ENCODE measurements at regions not wholly inside any gene's neighbourhood (a gene's known extent, or its start where the extent isn't known, plus 50 kb on each side); places are given as distances from the start of the nearest gene placed in this dataset.

DNA sequence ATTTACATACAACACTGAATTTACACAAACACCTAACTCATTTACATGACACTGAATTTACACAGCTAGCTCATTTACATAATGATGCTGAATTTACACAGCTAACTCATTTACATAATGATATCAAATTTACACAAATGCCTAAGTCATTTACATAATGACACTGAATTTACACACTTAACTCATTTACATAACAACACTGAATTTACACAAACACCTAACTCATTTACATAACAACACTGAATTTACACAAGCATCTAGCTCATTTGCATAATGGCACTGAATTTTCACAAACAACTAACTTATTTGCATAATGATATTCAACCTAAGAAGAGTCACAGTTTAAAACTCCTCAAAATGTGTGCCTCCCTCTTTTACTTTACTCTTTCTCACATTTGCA, 511.7 kb downstream of the GALR1 start:
- ATAC-seq: no peak
- TF ChIP-seq RARB (CRISPR knock-in tag; IDR thresholded peaks at IDR 0.05): no peak
- no peak for TF ChIP-seq ZNF565 (CRISPR knock-in tag; conservative IDR thresholded peaks at IDR 0.05; ENCODE audit: low read depth)
- no peak for TF ChIP-seq OSR1 (CRISPR knock-in tag; IDR thresholded peaks at IDR 0.05)
- TF ChIP-seq SNAI2 (CRISPR knock-in tag; IDR thresholded peaks at IDR 0.05): no peak
- TF ChIP-seq ZNF70 (CRISPR knock-in tag; IDR thresholded peaks at IDR 0.05): no peak
- TF ChIP-seq, protein P1, sequence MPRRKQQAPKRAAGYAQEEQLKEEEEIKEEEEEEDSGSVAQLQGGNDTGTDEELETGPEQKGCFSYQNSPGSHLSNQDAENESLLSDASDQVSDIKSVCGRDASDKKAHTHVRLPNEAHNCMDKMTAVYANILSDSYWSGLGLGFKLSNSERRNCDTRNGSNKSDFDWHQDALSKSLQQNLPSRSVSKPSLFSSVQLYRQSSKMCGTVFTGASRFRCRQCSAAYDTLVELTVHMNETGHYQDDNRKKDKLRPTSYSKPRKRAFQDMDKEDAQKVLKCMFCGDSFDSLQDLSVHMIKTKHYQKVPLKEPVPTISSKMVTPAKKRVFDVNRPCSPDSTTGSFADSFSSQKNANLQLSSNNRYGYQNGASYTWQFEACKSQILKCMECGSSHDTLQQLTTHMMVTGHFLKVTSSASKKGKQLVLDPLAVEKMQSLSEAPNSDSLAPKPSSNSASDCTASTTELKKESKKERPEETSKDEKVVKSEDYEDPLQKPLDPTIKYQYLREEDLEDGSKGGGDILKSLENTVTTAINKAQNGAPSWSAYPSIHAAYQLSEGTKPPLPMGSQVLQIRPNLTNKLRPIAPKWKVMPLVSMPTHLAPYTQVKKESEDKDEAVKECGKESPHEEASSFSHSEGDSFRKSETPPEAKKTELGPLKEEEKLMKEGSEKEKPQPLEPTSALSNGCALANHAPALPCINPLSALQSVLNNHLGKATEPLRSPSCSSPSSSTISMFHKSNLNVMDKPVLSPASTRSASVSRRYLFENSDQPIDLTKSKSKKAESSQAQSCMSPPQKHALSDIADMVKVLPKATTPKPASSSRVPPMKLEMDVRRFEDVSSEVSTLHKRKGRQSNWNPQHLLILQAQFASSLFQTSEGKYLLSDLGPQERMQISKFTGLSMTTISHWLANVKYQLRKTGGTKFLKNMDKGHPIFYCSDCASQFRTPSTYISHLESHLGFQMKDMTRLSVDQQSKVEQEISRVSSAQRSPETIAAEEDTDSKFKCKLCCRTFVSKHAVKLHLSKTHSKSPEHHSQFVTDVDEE (CRISPR knock-in tag; IDR thresholded peaks at IDR 0.05): no peak
- no peak for TF ChIP-seq ZNF8 (CRISPR knock-in tag; IDR thresholded peaks at IDR 0.05)
- TF ChIP-seq, protein P2, sequence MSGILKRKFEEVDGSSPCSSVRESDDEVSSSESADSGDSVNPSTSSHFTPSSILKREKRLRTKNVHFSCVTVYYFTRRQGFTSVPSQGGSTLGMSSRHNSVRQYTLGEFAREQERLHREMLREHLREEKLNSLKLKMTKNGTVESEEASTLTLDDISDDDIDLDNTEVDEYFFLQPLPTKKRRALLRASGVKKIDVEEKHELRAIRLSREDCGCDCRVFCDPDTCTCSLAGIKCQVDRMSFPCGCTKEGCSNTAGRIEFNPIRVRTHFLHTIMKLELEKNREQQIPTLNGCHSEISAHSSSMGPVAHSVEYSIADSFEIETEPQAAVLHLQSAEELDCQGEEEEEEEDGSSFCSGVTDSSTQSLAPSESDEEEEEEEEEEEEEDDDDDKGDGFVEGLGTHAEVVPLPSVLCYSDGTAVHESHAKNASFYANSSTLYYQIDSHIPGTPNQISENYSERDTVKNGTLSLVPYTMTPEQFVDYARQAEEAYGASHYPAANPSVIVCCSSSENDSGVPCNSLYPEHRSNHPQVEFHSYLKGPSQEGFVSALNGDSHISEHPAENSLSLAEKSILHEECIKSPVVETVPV (CRISPR knock-in tag; IDR thresholded peaks at IDR 0.05): no peak
- TF ChIP-seq ZFP30 (CRISPR knock-in tag; IDR thresholded peaks at IDR 0.05): no peak
- TF ChIP-seq, protein P3, sequence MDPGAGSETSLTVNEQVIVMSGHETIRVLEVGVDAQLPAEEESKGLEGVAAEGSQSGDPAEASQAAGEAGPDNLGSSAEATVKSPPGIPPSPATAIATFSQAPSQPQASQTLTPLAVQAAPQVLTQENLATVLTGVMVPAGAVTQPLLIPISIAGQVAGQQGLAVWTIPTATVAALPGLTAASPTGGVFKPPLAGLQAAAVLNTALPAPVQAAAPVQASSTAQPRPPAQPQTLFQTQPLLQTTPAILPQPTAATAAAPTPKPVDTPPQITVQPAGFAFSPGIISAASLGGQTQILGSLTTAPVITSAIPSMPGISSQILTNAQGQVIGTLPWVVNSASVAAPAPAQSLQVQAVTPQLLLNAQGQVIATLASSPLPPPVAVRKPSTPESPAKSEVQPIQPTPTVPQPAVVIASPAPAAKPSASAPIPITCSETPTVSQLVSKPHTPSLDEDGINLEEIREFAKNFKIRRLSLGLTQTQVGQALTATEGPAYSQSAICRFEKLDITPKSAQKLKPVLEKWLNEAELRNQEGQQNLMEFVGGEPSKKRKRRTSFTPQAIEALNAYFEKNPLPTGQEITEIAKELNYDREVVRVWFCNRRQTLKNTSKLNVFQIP (CRISPR knock-in tag; IDR thresholded peaks at IDR 0.05; ENCODE audit: borderline replicate concordance, low read depth): no peak
- TF ChIP-seq, protein P4, sequence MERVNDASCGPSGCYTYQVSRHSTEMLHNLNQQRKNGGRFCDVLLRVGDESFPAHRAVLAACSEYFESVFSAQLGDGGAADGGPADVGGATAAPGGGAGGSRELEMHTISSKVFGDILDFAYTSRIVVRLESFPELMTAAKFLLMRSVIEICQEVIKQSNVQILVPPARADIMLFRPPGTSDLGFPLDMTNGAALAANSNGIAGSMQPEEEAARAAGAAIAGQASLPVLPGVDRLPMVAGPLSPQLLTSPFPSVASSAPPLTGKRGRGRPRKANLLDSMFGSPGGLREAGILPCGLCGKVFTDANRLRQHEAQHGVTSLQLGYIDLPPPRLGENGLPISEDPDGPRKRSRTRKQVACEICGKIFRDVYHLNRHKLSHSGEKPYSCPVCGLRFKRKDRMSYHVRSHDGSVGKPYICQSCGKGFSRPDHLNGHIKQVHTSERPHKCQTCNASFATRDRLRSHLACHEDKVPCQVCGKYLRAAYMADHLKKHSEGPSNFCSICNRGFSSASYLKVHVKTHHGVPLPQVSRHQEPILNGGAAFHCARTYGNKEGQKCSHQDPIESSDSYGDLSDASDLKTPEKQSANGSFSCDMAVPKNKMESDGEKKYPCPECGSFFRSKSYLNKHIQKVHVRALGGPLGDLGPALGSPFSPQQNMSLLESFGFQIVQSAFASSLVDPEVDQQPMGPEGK (CRISPR knock-in tag; IDR thresholded peaks at IDR 0.05; ENCODE audit: borderline replicate concordance): no peak
- TF ChIP-seq BACH2 (CRISPR knock-in tag; IDR thresholded peaks at IDR 0.05; ENCODE audit: borderline replicate concordance): no peak
- TF ChIP-seq TOX (CRISPR knock-in tag; IDR thresholded peaks at IDR 0.05; ENCODE audit: borderline replicate concordance): no peak
- TF ChIP-seq ZFP3 (CRISPR knock-in tag; IDR thresholded peaks at IDR 0.05): no peak
- no peak for TF ChIP-seq PPARA (CRISPR knock-in tag; IDR thresholded peaks at IDR 0.05; ENCODE audit: borderline replicate concordance)
- no peak for TF ChIP-seq ZC3H10 (CRISPR knock-in tag; IDR thresholded peaks at IDR 0.05)

DNA sequence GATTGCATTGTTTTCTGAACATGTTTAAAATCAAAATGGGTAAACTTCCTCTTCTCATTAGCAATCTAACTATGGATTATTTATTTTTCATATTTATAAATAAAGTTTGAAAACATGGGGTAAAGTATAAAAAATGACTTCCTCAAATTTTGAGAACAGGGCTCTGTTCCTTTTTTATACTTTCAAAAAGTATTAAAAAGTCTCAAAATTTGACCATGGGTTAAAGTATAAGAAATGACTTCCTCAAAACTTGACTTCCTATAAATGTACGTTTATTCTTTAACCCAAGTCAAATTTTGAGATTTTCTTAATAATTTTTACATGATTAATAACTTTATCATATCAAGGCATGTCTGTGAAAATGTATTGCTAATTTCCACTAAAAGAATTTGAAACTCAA, 512.4 kb downstream of the GALR1 start:
- TF ChIP-seq OSR1 (CRISPR knock-in tag; IDR thresholded peaks at IDR 0.05) (no peak), ISL1 (CRISPR knock-in tag; IDR thresholded peaks at IDR 0.05) (no peak), ZC3H10 (CRISPR knock-in tag; IDR thresholded peaks at IDR 0.05) (no peak), CSDC2 (CRISPR knock-in tag; IDR thresholded peaks at IDR 0.05) (no peak), BACH2 (CRISPR knock-in tag; IDR thresholded peaks at IDR 0.05; ENCODE audit: borderline replicate concordance) (no peak), TCF4 (CRISPR knock-in tag; IDR thresholded peaks at IDR 0.05; ENCODE audit: borderline replicate concordance) (no peak), ARNTL (CRISPR knock-in tag; IDR thresholded peaks at IDR 0.05; ENCODE audit: borderline replicate concordance, low read depth) (no peak), RARB (CRISPR knock-in tag; IDR thresholded peaks at IDR 0.05) (no peak)
- TF ChIP-seq, protein P2 (CRISPR knock-in tag; IDR thresholded peaks at IDR 0.05): no peak
- TF ChIP-seq, protein P3 (CRISPR knock-in tag; IDR thresholded peaks at IDR 0.05; ENCODE audit: borderline replicate concordance, low read depth): no peak
- no peak for ATAC-seq
